HCT116 (cell line): ENCODE measurements at regions not wholly inside any gene's neighbourhood (a gene's known extent, or its start where the extent isn't known, plus 50 kb on each side); places are given as distances from the start of the nearest gene placed in this dataset.

Experiments
- ATAC-seq: fragments of 200-7000 bp; cut with Tn5 transposase; 2 replicates; pipeline ENCODE4 v1.9.1; 2020; ENCODE audit warnings: mild to moderate bottlenecking, moderate library complexity
- BruUV-seq: library from RNA; stranded (reverse); fragments of 400-500 nt; replicated peaks from 2 replicates; lab custom pipeline; 2021; lab: Mats Ljungman, UMichigan
- CTCF ChIA-PET: fragments of 300-600 bp; sonication (Branson Sonifier 250); formaldehyde crosslinking; loops from one replicate; lab custom pipeline; 2021; ENCODE audit warnings: antibody characterized with exemption; lab: Charles Lee
- POLR2A ChIA-PET: fragments of 300-600, 350-600 bp; sonication (Branson Sonifier 250); formaldehyde crosslinking; loops from one replicate; lab custom pipeline; 2021; ENCODE audit warnings: antibody characterized with exemption; lab: Charles Lee
- RAD21 ChIA-PET, 2 experiments: fragments of 300-600 bp; sonication (Branson Sonifier 250); formaldehyde crosslinking; loops; one replicate each; lab custom pipeline; 2023; ENCODE audit warnings: low total read pairs in 2 of 2; ENCODE audit not compliant: uncharacterized antibody in 2 of 2, unreplicated experiment in 2 of 2, low non-redundant PET in 1 of 2; lab: Charles Lee
- DNase-seq: peaks from one replicate; pipeline ENCODE4 v3.0.0-alpha.2; 2010; ENCODE audit warnings: low read depth, low spot score
- H2AFZ ChIP-seq: fragments of 200-600 bp; shearing (Covaris generic), sonication (generic); 2 replicates; pipeline ENCODE4 v1.6.1; 2017; ENCODE audit warnings: low read depth, mixed run types, mixed read lengths, antibody characterized with exemption, low read length; ENCODE audit not compliant: poor library complexity, severe bottlenecking
- H3K27ac ChIP-seq: 2 replicates; pipeline ENCODE4 v1.5.1; 2012; ENCODE audit warnings: low read depth, low read length
- H3K27me3 ChIP-seq: fragments of 200-600 bp; sonication (generic); 2 replicates; pipeline ENCODE4 v1.6.1; 2016; ENCODE audit warnings: mixed run types, low read length, mixed read lengths; ENCODE audit not compliant: insufficient read depth
- H3K36me3 ChIP-seq, 2 experiments: fragments of 200-500 bp in 1 of 2; fragments of 200-600 bp in 1 of 2; sonication (Bioruptor generic) in 1 of 2; sonication (generic) in 1 of 2; 2 replicates each; pipeline versions ENCODE4 v1.5.1 to v1.6.1; 2014 to 2016; ENCODE audit warnings: low read length in 2 of 2, inconsistent platforms in 1 of 2, mixed read lengths in 1 of 2, mixed run types in 1 of 2; ENCODE audit not compliant: insufficient read depth in 2 of 2, control insufficient read depth in 1 of 2
- H3K4me1 ChIP-seq, 2 experiments: fragments of 200-600 bp in 1 of 2; sonication (generic) in 1 of 2; 2 replicates each; pipeline versions ENCODE4 v1.5.1 to v1.6.1; 2012 to 2017; ENCODE audit warnings: low read length in 2 of 2, inconsistent platforms in 1 of 2, mild to moderate bottlenecking in 1 of 2, mixed read lengths in 1 of 2, mixed run types in 1 of 2, moderate library complexity in 1 of 2; ENCODE audit not compliant: insufficient read depth in 2 of 2, control insufficient read depth in 1 of 2
- H3K4me2 ChIP-seq: fragments of 200-600 bp; sonication (generic); 2 replicates; pipeline ENCODE4 v1.6.1; 2017; ENCODE audit warnings: mixed run types, low read length, mixed read lengths
- H3K4me3 ChIP-seq, 2 experiments: fragments of 200-600 bp in 1 of 2; sonication (generic) in 1 of 2; replicated peaks in 1 of 2; 2 replicates each; pipeline ENCODE4 v1.5.1; 2011 to 2016; ENCODE audit warnings: low read length in 2 of 2, control low read depth in 1 of 2, low read depth in 1 of 2, mild to moderate bottlenecking in 1 of 2, mixed read lengths in 1 of 2, mixed run types in 1 of 2
- H3K79me2 ChIP-seq: fragments of 200-600 bp; sonication (generic); 2 replicates; pipeline ENCODE4 v1.6.1; 2017; ENCODE audit warnings: mild to moderate bottlenecking, mixed run types, low read length, moderate library complexity, mixed read lengths; ENCODE audit not compliant: insufficient read depth
- H3K9ac ChIP-seq: fragments of 200-600 bp; sonication (generic); 2 replicates; pipeline ENCODE4 v1.6.1; 2016; ENCODE audit warnings: low read length, mixed read lengths
- H3K9me2 ChIP-seq: fragments of 200-600 bp; sonication (generic), shearing (Covaris generic); 2 replicates; pipeline ENCODE4 v1.6.1; 2017; ENCODE audit warnings: mixed run types, mild to moderate bottlenecking, moderate library complexity; ENCODE audit not compliant: insufficient read depth
- H3K9me3 ChIP-seq, 2 experiments: fragments of 200-500 bp in 1 of 2; fragments of 200-600 bp in 1 of 2; sonication (Bioruptor generic) in 1 of 2; sonication (generic) in 1 of 2; 2 replicates each; pipeline ENCODE4 v1.6.1; 2014 to 2017; ENCODE audit warnings: low read length in 2 of 2, mixed read lengths in 2 of 2, inconsistent platforms in 1 of 2, low read depth in 1 of 2, mild to moderate bottlenecking in 1 of 2, mixed run types in 1 of 2, moderate library complexity in 1 of 2; ENCODE audit not compliant: control insufficient read depth in 1 of 2, insufficient read depth in 1 of 2
- H4K20me1 ChIP-seq: fragments of 200-600 bp; sonication (generic), shearing (Covaris generic); 2 replicates; pipeline ENCODE4 v1.6.1; 2017; ENCODE audit warnings: mixed run types, mild to moderate bottlenecking, moderate library complexity; ENCODE audit not compliant: insufficient read depth
- CBX3 ChIP-seq: IDR thresholded peaks from 2 replicates; pipeline ENCODE4 v1.6.1; 2012; ENCODE audit warnings: low read depth
- CEBPB ChIP-seq: IDR thresholded peaks from 2 replicates; pipeline ENCODE4 v1.6.1; 2012; ENCODE audit warnings: low read depth
- EGR1 ChIP-seq: IDR thresholded peaks from 2 replicates; pipeline ENCODE4 v1.6.1; 2012; ENCODE audit warnings: low read depth
- EZH2 ChIP-seq: fragments of 200-600 bp; sonication (generic); IDR thresholded peaks from 2 replicates; pipeline ENCODE4 v1.6.1; 2017; ENCODE audit warnings: antibody characterized with exemption, mixed run types
- FOSL1 ChIP-seq: IDR thresholded peaks from 2 replicates; pipeline ENCODE4 v1.6.1; 2012; ENCODE audit warnings: low read depth
- JUND ChIP-seq: IDR thresholded peaks from 2 replicates; pipeline ENCODE4 v1.6.1; 2012
- MAX ChIP-seq: IDR thresholded peaks from 2 replicates; pipeline ENCODE4 v1.6.1; 2012
- RAD21 ChIP-seq: IDR thresholded peaks from 2 replicates; pipeline ENCODE4 v1.6.1; 2012; ENCODE audit warnings: low read depth, mild to moderate bottlenecking
- SIN3A ChIP-seq: IDR thresholded peaks from 2 replicates; pipeline ENCODE4 v1.6.1; 2012; ENCODE audit warnings: low read depth
- SRF ChIP-seq: IDR thresholded peaks from 2 replicates; pipeline ENCODE4 v1.6.1; 2012; ENCODE audit warnings: low read depth
- TCF7L2 ChIP-seq: IDR thresholded peaks from 2 replicates; pipeline ENCODE4 v1.7.0; 2011; ENCODE audit warnings: borderline replicate concordance, inconsistent platforms; ENCODE audit not compliant: insufficient read depth, insufficient read length; ENCODE audit errors: extremely low read depth
- YY1 ChIP-seq: IDR thresholded peaks from 2 replicates; pipeline ENCODE4 v1.6.1; 2011; ENCODE audit warnings: low read length, low read depth, moderate library complexity, mild to moderate bottlenecking; ENCODE audit not compliant: insufficient replicate concordance; ENCODE audit errors: extremely low read depth
- ZNF274 ChIP-seq: fragments of 200-500 bp; sonication (Bioruptor generic); IDR thresholded peaks from 2 replicates; pipeline ENCODE4 v1.6.1; 2014; ENCODE audit warnings: mild to moderate bottlenecking, low read depth, low read length, inconsistent platforms
- intact Hi-C: fragments of 100-400 bp; cut with micrococcal nuclease; formaldehyde crosslinking; loops from 2 replicates; pipeline ENCODE4 v1.10.0; 2022
- TF ChIP-seq, protein P1 (sequence below): IDR thresholded peaks from 2 replicates; pipeline ENCODE4 v1.6.1; 2011; ENCODE audit warnings: mild to moderate bottlenecking, low read length, moderate library complexity; ENCODE audit not compliant: insufficient replicate concordance; ENCODE audit errors: extremely low read depth
- TF ChIP-seq, protein P2 (sequence below): IDR thresholded peaks from 2 replicates; pipeline ENCODE4 v1.6.1; 2012
- TF ChIP-seq, protein P3 (sequence below), 3 experiments: fragments of 200-600 bp in 1 of 3; sonication (generic) in 1 of 3; IDR thresholded peaks in 2 of 3; conservative IDR thresholded peaks in 1 of 3; 2 replicates each; pipeline ENCODE4 v1.5.1; 2012 to 2017; ENCODE audit warnings: low read depth in 2 of 3, low read length in 2 of 3, antibody characterized with exemption in 1 of 3, borderline replicate concordance in 1 of 3, control low read depth in 1 of 3, mild to moderate bottlenecking in 1 of 3, mixed read lengths in 1 of 3, mixed run types in 1 of 3, moderate library complexity in 1 of 3; ENCODE audit not compliant: insufficient read depth in 1 of 3

DNA sequence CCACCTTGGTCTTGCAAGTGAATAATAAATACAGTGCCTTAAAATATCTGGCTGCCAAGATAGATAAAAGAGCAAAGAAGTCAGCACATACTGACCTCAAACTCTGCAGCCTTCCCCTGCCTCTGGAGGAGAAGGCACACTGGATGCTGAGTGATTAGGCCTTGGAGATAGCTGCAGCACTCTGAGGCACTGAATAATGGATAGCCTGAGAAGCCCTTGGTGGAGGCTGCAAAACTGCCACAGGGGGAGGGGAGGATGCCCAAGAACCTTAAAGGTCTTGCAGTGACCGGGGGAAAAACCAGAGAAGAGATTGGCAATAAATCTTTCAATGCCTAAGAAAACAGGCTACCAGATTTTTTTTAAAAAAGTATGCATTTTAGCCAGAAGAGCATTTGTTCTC lies 167.4 kb upstream of the PRMT6 start:
- CTCF ChIA-PET, result no interaction called here
- H4K20me1 ChIP-seq, result no peaks in the 10 kb centered on the region

More for the DNA sequence above, 167.4 kb upstream of the PRMT6 start:
- no peak overlapping the region for H3K9ac ChIP-seq
- H3K4me2 ChIP-seq, result no peak overlapping the region
- H3K4me3 ChIP-seq, result no peak overlapping the region
- TF ChIP-seq ZNF274 (no peak), SRF (no peak), CEBPB (no peak), EGR1 (no peak), MAX (no peak), SIN3A (no peak), EZH2 (no peak), JUND (no peak), CBX3 (no peak), TCF7L2 (no peak), FOSL1 (no peak), RAD21 (no peak), YY1 (no peak)
- TF ChIP-seq, protein P1, sequence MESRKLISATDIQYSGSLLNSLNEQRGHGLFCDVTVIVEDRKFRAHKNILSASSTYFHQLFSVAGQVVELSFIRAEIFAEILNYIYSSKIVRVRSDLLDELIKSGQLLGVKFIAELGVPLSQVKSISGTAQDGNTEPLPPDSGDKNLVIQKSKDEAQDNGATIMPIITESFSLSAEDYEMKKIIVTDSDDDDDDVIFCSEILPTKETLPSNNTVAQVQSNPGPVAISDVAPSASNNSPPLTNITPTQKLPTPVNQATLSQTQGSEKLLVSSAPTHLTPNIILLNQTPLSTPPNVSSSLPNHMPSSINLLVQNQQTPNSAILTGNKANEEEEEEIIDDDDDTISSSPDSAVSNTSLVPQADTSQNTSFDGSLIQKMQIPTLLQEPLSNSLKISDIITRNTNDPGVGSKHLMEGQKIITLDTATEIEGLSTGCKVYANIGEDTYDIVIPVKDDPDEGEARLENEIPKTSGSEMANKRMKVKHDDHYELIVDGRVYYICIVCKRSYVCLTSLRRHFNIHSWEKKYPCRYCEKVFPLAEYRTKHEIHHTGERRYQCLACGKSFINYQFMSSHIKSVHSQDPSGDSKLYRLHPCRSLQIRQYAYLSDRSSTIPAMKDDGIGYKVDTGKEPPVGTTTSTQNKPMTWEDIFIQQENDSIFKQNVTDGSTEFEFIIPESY, result no peak
- TF ChIP-seq, protein P2, sequence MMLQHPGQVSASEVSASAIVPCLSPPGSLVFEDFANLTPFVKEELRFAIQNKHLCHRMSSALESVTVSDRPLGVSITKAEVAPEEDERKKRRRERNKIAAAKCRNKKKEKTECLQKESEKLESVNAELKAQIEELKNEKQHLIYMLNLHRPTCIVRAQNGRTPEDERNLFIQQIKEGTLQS, result no peak
- TF ChIP-seq, protein P3, sequence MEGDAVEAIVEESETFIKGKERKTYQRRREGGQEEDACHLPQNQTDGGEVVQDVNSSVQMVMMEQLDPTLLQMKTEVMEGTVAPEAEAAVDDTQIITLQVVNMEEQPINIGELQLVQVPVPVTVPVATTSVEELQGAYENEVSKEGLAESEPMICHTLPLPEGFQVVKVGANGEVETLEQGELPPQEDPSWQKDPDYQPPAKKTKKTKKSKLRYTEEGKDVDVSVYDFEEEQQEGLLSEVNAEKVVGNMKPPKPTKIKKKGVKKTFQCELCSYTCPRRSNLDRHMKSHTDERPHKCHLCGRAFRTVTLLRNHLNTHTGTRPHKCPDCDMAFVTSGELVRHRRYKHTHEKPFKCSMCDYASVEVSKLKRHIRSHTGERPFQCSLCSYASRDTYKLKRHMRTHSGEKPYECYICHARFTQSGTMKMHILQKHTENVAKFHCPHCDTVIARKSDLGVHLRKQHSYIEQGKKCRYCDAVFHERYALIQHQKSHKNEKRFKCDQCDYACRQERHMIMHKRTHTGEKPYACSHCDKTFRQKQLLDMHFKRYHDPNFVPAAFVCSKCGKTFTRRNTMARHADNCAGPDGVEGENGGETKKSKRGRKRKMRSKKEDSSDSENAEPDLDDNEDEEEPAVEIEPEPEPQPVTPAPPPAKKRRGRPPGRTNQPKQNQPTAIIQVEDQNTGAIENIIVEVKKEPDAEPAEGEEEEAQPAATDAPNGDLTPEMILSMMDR (IDR thresholded peaks at IDR 0.05 in 2 of 3, conservative IDR thresholded peaks at IDR 0.05 in 1 of 3; ENCODE audit: borderline replicate concordance in 1 of 3, insufficient read depth in 1 of 3, low read depth in 2 of 3, low read length in 2 of 3), result no peak
- H3K27ac ChIP-seq, result no peak overlapping the region
- RAD21 ChIA-PET, result no interaction called here
- peaks cover 4 to 5% of the 10 kb centered on the region in 2 experiments; a peak in 2 of 4 replicates for H3K9me3 ChIP-seq
- POLR2A ChIA-PET, result no interaction called here
- H3K9me2 ChIP-seq, result no peaks in the 10 kb centered on the region
- H3K36me3 ChIP-seq, result no peaks in the 10 kb centered on the region
- H3K27me3 ChIP-seq, result no peaks in the 10 kb centered on the region
- H3K4me1 ChIP-seq, result no peaks in the 10 kb centered on the region
- intact Hi-C loops, result no loop called here
- ATAC-seq (no peak), DNase-seq (no peak)
- no TSS peak for BruUV-seq
- H2AFZ ChIP-seq, result no peak overlapping the region
- no peaks in the 10 kb centered on the region for H3K79me2 ChIP-seq
